HEK293 (cell line): ENCODE measurements at regions not wholly inside any gene's neighbourhood (a gene's known extent, or its start where the extent isn't known, plus 50 kb on each side); places are given as distances from the start of the nearest gene placed in this dataset.

Source experiments
- BCL11A ChIP-seq: fragments of 450-650 bp; formaldehyde crosslinking; IDR thresholded peaks from 2 replicates; pipeline ENCODE4 v1.5.1; 2016; ENCODE audit warnings: low read depth, missing biosample characterization, missing genetic modification characterization
- CTCF ChIP-seq: fragments of 450-650 bp; formaldehyde crosslinking; IDR thresholded peaks from 2 replicates; pipeline ENCODE4 v1.5.1; 2016; ENCODE audit warnings: missing biosample characterization, missing genetic modification characterization
- REST ChIP-seq: fragments of 450-650 bp; formaldehyde crosslinking; IDR thresholded peaks from 2 replicates; pipeline ENCODE4 v1.5.1; 2016; ENCODE audit warnings: missing biosample characterization, missing genetic modification characterization
- ZBTB8A ChIP-seq: fragments of 450-650 bp; formaldehyde crosslinking; IDR thresholded peaks from 2 replicates; pipeline ENCODE4 v1.5.1; 2016; ENCODE audit warnings: missing biosample characterization, missing genetic modification characterization
- ZNF133 ChIP-seq: fragments of 450-650 bp; formaldehyde crosslinking; IDR thresholded peaks from 2 replicates; pipeline ENCODE4 v1.5.1; 2016; ENCODE audit warnings: missing biosample characterization, missing genetic modification characterization
- ZNF24 ChIP-seq: fragments of 450-650 bp; formaldehyde crosslinking; IDR thresholded peaks from 2 replicates; pipeline ENCODE4 v1.5.1; 2016; ENCODE audit warnings: missing biosample characterization, missing genetic modification characterization
- ZNF274 ChIP-seq, 2 experiments: fragments of 200-500 bp in 1 of 2; fragments of 450-650 bp in 1 of 2; sonication (Bioruptor generic) in 1 of 2; formaldehyde crosslinking in 1 of 2; IDR thresholded peaks; 2 replicates each; pipeline versions ENCODE4 v1.5.1 to v1.6.1; 2014 to 2016; ENCODE audit warnings: borderline replicate concordance in 1 of 2, inconsistent platforms in 1 of 2, low read length in 1 of 2, missing biosample characterization in 1 of 2, missing genetic modification characterization in 1 of 2
- ZNF530 ChIP-seq: fragments of 450-650 bp; formaldehyde crosslinking; IDR thresholded peaks from 2 replicates; pipeline ENCODE4 v1.5.1; 2016; ENCODE audit warnings: low read depth, missing biosample characterization, missing genetic modification characterization
- ZNF600 ChIP-seq: fragments of 450-650 bp; formaldehyde crosslinking; IDR thresholded peaks from 2 replicates; pipeline ENCODE4 v1.5.1; 2016; ENCODE audit warnings: missing biosample characterization, missing genetic modification characterization
- ZNF785 ChIP-seq: fragments of 450-650 bp; formaldehyde crosslinking; IDR thresholded peaks from 2 replicates; pipeline ENCODE4 v1.5.1; 2016; ENCODE audit warnings: missing biosample characterization, missing genetic modification characterization

- TF ChIP-seq ZNF133: no peak
- TF ChIP-seq REST (tag by site-specific recombination): no peak
- no peak for TF ChIP-seq ZNF274 (IDR thresholded peaks at IDR 0.05; ENCODE audit: low read length)
- no peak for TF ChIP-seq ZNF274 (tag by site-specific recombination; IDR thresholded peaks at IDR 0.05; ENCODE audit: borderline replicate concordance)
- no peak for TF ChIP-seq ZNF24 (tag by site-specific recombination)
- TF ChIP-seq BCL11A (tag by site-specific recombination): no peak
- TF ChIP-seq ZNF600 (tag by site-specific recombination): no peak
- no peak for TF ChIP-seq ZNF530 (tag by site-specific recombination)
- TF ChIP-seq CTCF: no peak
- TF ChIP-seq ZNF785 (tag by site-specific recombination): no peak
- no peak for TF ChIP-seq ZBTB8A (tag by site-specific recombination)
These were observed 907.0 kb downstream of the KCNJ18 start for GRCh38 chr17:22599322-22599721.
